IPS-NIHi7 (cell line): ENCODE measurements at regions not wholly inside any gene's neighbourhood (a gene's known extent, or its start where the extent isn't known, plus 50 kb on each side); places are given as distances from the start of the nearest gene placed in this dataset.

ENCODE experiments used
- DNase-seq: peaks from one replicate; pipeline ENCODE4 v3.0.0; 2012; ENCODE audit warnings: mixed read lengths; ENCODE audit errors: extremely low spot score

DNA sequence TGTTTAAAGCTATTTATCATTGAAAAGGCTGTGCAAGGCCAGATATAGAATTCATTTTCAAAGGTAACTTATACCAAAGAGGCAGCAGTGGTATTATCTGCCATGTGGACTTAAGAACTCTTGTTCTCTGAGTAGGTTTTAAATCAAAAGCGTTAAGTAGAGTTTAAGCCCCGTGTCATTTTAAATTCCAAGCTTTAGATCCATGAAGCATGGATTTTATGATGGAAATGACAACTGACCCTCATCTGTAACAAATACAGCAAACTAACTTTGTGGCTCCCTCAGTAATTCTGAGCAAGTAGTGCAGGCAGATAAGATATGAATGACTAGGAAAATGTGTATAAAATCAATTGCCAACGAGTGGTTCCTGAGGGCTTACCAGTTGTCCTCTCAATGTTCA is 247.0 kb downstream of the WDR11 start:
- DNase-seq, result no peak

DNA sequence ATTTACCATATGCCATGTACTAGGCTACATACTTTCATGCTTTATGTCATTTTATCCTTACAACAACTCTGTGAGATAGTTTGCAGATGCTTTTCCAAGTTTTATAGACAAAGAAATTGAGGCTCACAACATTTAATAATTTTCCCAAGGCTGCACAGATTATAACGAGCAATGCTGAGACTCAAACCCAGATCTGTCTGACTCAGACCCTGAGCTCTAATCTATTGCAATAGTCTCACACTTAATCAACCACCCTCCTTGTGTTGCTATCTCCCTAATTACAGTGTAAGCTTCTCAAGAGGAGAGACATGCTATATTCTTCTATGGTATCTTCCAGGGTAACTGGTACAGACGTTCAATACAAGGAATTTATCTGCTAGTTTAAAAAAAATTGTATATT is 247.6 kb downstream of the WDR11 start:
- no peak for DNase-seq

DNA sequence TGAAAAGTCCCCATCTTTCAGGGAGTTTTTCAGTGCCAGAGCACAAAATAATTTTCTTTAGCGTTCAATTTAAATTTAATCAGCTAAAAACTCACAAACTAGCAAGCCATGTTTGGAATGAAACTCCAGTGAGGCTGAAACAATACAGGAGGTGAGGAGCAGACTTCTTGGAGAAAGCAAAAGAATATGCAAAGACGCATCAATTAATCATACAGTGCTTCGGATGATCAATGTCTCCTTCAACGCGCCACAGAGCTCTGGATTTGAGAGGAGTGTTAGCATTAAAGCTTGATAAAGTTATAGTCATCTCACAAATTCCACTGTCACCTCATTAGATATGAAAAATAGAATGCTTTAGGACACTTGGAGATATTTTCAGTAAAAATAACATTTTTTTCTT is 248.0 kb downstream of the WDR11 start:
- DNase-seq, result no peak

GRCh38 chr10:121099592-121099991 is 248.4 kb downstream of the WDR11 start:
- DNase-seq, result no peak

DNA sequence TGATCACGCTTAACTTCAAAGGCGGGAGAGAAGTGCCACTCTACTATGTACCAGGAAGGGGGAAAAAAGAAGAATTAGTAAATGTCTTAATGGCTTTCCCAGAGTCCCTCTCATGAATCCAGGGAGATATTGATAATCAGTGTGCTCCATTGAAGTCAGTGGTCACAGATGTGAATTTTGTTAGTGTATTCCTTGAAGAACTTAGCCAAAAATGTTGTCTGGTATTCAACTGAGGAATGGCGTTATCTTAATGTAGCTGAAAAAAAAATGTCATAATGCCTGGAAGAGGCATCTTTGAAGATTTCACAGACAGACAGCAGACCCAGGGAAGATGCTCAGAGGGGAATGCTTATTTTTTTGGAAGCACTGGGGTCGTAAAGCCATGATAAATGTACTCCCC is 250.4 kb downstream of the WDR11 start:
- no peak for DNase-seq

DNA sequence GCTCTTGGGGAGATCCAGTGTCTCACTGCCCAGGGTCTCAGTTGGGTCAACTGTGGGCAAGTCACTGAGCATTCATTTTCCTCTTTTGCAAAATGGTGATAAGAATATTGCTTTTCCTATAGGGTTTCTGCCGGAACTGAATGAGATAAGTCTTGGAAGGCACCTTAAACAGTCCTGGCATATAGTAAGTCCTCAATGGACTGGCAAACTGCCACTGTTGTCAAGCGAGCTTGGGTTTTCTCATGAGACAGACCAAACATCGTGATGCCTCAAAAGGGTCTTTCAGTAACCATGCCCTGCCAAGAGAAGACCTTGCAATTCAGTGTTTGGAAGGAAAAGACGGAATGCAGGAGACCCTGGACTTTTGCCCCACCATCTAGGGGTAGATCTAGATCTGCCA is 251.5 kb downstream of the WDR11 start:
- no peak for DNase-seq

GRCh38 chr10:121104476-121105111 is 253.4 kb downstream of the WDR11 start:
- DNase-seq, result no peak

GRCh38 chr10:121106611-121107010 is 255.4 kb downstream of the WDR11 start:
- no peak for DNase-seq

- no peak for DNase-seq
Observed at GRCh38 chr10:121108051-121108450, 256.9 kb downstream of the WDR11 start.

- no peak for DNase-seq
Observed at GRCh38 chr10:121110369-121110768, 259.2 kb downstream of the WDR11 start.

DNA sequence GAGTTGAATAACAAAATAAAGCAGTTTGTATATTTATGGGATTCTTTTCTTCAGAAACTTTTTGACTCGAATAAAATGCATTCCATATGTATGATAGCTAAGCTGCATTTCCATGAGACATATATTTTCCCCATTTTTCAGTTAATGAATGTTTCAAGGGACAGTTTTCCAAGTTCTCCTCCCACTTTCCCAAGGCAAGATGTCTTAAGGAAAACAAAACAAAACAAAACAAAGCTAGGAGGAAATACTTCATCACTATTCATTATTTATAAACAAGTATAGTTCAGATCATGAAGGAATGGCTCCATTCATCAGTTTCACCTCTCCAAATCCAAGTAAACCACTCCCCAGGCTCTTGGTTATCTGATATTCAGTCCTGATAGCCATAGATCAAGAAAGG is 261.0 kb downstream of the WDR11 start:
- DNase-seq, result no peak

GRCh38 chr10:121112579-121113384 is 261.6 kb downstream of the WDR11 start:
- peak; percentile 64 for DNase-seq

DNA sequence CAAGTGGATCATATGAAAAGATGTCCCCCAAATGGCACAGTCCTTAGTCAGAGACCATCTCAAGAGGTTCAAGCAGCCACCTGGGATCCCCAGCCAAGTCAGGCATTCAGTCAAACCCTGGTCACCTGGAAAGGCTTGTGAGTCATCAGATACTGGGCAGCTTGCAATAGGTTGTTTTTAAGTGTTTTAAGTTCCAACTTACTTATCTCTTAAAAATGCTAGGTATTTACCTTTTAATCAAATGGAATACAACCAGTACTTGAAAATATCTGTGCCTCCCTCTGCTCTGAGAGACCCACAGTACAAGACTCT is 262.2 kb downstream of the WDR11 start:
- DNase-seq, result no peak

GRCh38 chr10:121113911-121114310 is 262.7 kb downstream of the WDR11 start:
- DNase-seq, result no peak

DNA sequence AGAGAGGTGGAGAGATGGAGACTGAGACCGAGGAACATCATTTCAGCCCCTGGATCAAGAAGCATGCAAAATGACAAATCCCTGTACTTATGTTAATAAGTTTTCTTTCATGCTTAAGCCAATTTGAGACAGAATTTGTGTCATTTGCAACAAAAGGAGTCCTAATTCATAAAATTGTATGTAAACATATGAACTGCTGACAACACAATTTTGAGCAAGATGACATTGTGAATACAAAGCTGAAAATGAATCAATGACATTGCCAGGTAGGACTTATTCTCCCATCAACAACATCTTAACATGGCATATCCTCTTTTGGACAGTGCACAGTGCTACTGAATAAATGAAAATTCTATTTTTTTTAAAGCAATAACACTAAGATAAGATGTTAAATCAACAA is 264.0 kb downstream of the WDR11 start:
- DNase-seq, result no peak

GRCh38 chr10:121121462-121121861 is 270.3 kb downstream of the WDR11 start:
- DNase-seq, result no peak

GRCh38 chr10:121127151-121127906 is 276.2 kb downstream of the WDR11 start:
- no peak for DNase-seq

GRCh38 chr10:121128164-121128563 is 277.0 kb downstream of the WDR11 start:
- DNase-seq, result no peak

DNA sequence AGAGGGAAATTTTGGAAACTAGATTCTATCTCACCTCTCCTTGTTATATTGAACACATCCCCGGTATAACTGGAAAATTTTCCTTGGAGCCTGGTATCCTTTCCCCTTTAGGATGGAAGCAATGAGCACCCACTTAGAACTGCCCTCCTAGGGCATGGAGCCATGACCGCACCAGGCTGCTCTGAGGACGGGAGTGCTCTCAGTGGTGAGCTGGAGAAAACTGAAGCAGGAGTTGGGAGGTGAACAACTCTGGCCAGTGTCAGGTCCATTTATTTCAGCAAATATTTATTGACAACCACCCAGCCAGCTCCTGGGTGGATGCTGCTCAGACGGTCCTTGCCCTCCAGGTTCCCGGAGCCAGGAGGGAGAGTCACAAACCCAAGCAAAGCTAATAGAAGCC is 278.1 kb downstream of the WDR11 start:
- DNase-seq, result no peak

DNA sequence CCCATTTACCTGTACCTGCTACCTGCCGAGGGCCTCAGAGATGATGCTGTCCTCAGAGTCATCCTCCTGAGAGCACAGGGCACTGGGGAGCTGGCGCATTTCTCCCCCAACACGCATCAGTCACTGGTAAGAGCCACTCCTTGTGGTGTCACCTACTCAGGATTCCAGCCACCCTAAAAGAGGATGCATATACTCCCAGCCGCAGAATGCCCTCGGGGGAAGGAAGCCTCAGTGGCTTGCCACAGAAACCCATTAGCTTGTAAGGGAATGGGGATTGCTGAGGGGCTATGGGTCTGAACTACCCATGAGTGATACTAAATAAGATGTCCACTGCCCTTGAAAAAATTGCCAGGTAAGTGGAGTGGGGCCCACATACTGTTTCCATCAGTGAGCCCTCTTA is 279.2 kb downstream of the WDR11 start:
- DNase-seq, result no peak

- DNase-seq, result no peak
Observed at GRCh38 chr10:121131014-121131413, 279.9 kb downstream of the WDR11 start.

DNA sequence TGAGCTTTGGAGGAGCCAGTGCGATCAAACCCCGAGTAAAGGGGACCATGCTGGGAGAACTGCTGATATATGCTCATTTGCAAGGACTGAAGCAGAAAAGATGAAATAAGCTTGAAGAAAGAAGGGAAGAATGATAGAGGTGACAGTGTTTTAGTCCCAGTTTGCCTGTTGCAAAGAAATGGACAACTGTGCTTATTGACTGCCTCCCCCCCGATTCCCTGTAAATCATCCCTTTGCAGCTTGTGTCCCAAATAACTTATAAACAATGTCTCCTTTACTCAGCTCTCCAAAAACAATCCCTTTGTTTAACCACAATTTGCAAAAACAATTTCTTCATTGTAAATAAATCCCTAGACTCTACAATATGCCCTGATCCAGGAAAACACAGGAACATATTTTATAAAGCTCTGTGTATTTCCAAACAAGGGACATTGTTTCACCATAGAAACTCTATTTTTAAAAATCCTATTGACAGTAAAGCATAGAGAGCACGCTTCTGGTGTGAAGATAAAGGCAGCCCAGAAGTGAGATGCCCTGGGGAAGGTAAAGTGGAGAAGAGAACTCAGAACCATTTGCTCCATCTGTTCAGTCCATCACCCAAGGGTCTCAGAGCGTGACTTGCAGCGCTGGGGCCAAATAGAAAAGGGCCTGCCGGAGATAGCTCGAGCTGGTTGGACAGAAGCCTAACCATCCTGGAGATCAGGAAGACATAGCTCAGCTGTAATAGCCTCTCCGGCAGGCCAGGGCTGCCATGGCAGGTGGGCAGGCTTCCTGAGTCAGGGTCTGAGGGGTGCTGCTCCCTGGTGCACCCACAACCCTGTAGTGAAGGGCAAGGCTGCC is 280.5 kb downstream of the WDR11 start:
- no peak for DNase-seq
